ENCODE measurements at regions not wholly inside any gene's neighbourhood (a gene's known extent, or its start where the extent isn't known, plus 50 kb on each side); places are given as distances from the start of the nearest gene placed in this dataset.

DNA sequence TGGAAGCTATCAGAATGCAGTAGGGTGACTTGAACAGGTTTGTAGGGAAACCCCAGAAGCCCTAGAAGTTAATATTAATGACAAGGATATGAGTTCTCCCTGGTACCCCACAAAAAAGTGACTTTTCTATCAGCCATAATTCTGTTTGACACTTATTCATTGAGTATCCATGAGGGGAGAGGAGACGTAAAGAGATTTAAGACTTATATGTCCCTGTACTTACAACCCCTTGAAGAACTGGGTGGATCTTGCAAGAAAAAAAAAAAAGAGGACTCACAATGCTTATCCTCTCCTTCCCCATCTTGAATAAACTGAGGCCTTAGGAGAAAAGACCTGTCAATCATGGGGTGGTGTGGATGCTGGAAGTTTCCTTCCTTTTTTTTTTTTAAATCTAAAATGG, 203.5 kb downstream of the CBLN1 start:
- no peak for TF ChIP-seq RXRA (IDR thresholded peaks at IDR 0.05; ENCODE audit: borderline replicate concordance, low read depth)
- TF ChIP-seq TCF12 (IDR thresholded peaks at IDR 0.05) = no peak
- no peak for TF ChIP-seq RAD21 (IDR thresholded peaks at IDR 0.05; ENCODE audit: low read length)
- TF ChIP-seq, protein P1, sequence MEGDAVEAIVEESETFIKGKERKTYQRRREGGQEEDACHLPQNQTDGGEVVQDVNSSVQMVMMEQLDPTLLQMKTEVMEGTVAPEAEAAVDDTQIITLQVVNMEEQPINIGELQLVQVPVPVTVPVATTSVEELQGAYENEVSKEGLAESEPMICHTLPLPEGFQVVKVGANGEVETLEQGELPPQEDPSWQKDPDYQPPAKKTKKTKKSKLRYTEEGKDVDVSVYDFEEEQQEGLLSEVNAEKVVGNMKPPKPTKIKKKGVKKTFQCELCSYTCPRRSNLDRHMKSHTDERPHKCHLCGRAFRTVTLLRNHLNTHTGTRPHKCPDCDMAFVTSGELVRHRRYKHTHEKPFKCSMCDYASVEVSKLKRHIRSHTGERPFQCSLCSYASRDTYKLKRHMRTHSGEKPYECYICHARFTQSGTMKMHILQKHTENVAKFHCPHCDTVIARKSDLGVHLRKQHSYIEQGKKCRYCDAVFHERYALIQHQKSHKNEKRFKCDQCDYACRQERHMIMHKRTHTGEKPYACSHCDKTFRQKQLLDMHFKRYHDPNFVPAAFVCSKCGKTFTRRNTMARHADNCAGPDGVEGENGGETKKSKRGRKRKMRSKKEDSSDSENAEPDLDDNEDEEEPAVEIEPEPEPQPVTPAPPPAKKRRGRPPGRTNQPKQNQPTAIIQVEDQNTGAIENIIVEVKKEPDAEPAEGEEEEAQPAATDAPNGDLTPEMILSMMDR (IDR thresholded peaks at IDR 0.05) = no peak
- no peak for TF ChIP-seq RFX5 (IDR thresholded peaks at IDR 0.05; ENCODE audit: low read length)
- no peak for TF ChIP-seq GABPA (IDR thresholded peaks at IDR 0.05; ENCODE audit: low read depth)
- no peak for TF ChIP-seq NRF1 (IDR thresholded peaks at IDR 0.05; ENCODE audit: low read depth, low read length)
- TF ChIP-seq, protein P2, sequence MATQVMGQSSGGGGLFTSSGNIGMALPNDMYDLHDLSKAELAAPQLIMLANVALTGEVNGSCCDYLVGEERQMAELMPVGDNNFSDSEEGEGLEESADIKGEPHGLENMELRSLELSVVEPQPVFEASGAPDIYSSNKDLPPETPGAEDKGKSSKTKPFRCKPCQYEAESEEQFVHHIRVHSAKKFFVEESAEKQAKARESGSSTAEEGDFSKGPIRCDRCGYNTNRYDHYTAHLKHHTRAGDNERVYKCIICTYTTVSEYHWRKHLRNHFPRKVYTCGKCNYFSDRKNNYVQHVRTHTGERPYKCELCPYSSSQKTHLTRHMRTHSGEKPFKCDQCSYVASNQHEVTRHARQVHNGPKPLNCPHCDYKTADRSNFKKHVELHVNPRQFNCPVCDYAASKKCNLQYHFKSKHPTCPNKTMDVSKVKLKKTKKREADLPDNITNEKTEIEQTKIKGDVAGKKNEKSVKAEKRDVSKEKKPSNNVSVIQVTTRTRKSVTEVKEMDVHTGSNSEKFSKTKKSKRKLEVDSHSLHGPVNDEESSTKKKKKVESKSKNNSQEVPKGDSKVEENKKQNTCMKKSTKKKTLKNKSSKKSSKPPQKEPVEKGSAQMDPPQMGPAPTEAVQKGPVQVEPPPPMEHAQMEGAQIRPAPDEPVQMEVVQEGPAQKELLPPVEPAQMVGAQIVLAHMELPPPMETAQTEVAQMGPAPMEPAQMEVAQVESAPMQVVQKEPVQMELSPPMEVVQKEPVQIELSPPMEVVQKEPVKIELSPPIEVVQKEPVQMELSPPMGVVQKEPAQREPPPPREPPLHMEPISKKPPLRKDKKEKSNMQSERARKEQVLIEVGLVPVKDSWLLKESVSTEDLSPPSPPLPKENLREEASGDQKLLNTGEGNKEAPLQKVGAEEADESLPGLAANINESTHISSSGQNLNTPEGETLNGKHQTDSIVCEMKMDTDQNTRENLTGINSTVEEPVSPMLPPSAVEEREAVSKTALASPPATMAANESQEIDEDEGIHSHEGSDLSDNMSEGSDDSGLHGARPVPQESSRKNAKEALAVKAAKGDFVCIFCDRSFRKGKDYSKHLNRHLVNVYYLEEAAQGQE (IDR thresholded peaks at IDR 0.05; ENCODE audit: low read depth, low read length) = no peak
- Histone ChIP-seq H3K4me3 (ENCODE audit: low read depth in 2 of 2, low read length in 1 of 2) (no peak overlapping the region), H3K4me2 (no peak overlapping the region), H4K20me1 (ENCODE audit: insufficient read depth) (no peaks in the 10 kb centered on the region), H3K27ac (ENCODE audit: low read depth in 2 of 2, low read length in 1 of 2) (no peak overlapping the region), H3K9me3 (no peaks in the 10 kb centered on the region), H3K9ac (no peak overlapping the region), H3K36me3 (replicated peaks in 1 of 2; ENCODE audit: control insufficient read depth in 1 of 2, insufficient read depth in 2 of 2, low read length in 1 of 2) (no peaks in the 10 kb centered on the region), H3K27me3 (ENCODE audit: insufficient read depth) (no peaks in the 10 kb centered on the region), H3K4me1 (ENCODE audit: control insufficient read depth in 1 of 2, insufficient read depth in 2 of 2, low read depth in 1 of 2, low read length in 1 of 2) (no peaks in the 10 kb centered on the region), H2AFZ (ENCODE audit: low read depth) (no peak overlapping the region), H3F3A (replicated peaks; ENCODE audit: insufficient read depth) (no peaks in the 10 kb centered on the region), H3K9me2 (no peaks in the 10 kb centered on the region), H3K79me2 (ENCODE audit: insufficient read depth) (no peaks in the 10 kb centered on the region)
- POLR2A ChIA-PET = no interaction called here
- 22% methylated on average over 1 of the region's 1 CpG for WGBS (ENCODE audit: low lambda C conversion rate)
- DNase-seq = no peak
- CTCF ChIA-PET = interaction anchor here (1.0 kb wide), 1 partner anchor 18 kb away, joined by 3 read pairs; no protein-coding TSS in a partner anchor

DNA sequence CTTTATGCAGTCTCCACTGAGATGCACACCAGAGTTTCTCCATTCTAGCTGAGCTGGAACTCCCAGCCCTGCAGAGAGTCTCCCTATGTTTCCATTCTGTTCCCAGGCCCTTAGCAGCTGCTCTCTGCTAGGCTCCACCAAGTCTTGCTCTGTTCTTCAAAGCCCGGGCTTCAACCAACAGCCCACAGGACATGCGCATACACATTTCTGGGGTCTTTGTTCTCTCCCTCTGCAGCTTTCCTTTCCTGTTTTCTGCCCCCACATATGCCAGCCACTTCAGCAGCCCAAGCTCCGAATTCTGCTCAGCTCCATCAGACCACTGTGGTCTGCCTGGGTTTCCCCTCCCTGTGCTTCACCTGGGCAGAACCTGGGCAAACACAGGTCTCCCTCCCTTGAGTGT, 205.9 kb downstream of the CBLN1 start:
- CTCF ChIA-PET = no interaction called here
- no peaks in the 10 kb centered on the region for H3K36me3 ChIP-seq (replicated peaks in 1 of 2; ENCODE audit: control insufficient read depth in 1 of 2, insufficient read depth in 2 of 2, low read length in 1 of 2)
- no peaks in the 10 kb centered on the region for H4K20me1 ChIP-seq (ENCODE audit: insufficient read depth)
- H3K9ac ChIP-seq = no peak overlapping the region
- H3K4me1 ChIP-seq (ENCODE audit: control insufficient read depth in 1 of 2, insufficient read depth in 2 of 2, low read depth in 1 of 2, low read length in 1 of 2) = no peaks in the 10 kb centered on the region
- no peak for DNase-seq
- H3K79me2 ChIP-seq (ENCODE audit: insufficient read depth) = no peaks in the 10 kb centered on the region
- no peaks in the 10 kb centered on the region for H3K9me3 ChIP-seq
- no peaks in the 10 kb centered on the region for H3F3A ChIP-seq (replicated peaks; ENCODE audit: insufficient read depth)
- 41% methylated on average over 3 of the region's 3 CpGs for WGBS (ENCODE audit: low lambda C conversion rate)
- H3K27ac ChIP-seq (ENCODE audit: low read depth in 2 of 2, low read length in 1 of 2) = no peak overlapping the region
- no peaks in the 10 kb centered on the region for H3K9me2 ChIP-seq
- no peak overlapping the region for H2AFZ ChIP-seq (ENCODE audit: low read depth)
- TF ChIP-seq RAD21 (IDR thresholded peaks at IDR 0.05; ENCODE audit: low read length) (no peak), RXRA (IDR thresholded peaks at IDR 0.05; ENCODE audit: borderline replicate concordance, low read depth) (no peak), GATA2 (CRISPR knock-in tag; IDR thresholded peaks at IDR 0.05) (no peak), YY1 (IDR thresholded peaks at IDR 0.05; ENCODE audit: low read depth) (no peak)
- TF ChIP-seq, protein P3, sequence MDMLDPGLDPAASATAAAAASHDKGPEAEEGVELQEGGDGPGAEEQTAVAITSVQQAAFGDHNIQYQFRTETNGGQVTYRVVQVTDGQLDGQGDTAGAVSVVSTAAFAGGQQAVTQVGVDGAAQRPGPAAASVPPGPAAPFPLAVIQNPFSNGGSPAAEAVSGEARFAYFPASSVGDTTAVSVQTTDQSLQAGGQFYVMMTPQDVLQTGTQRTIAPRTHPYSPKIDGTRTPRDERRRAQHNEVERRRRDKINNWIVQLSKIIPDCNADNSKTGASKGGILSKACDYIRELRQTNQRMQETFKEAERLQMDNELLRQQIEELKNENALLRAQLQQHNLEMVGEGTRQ (IDR thresholded peaks at IDR 0.05; ENCODE audit: borderline replicate concordance, low read depth, low read length) = no peak
- no peak overlapping the region for H3K4me2 ChIP-seq
- no peak overlapping the region for H3K4me3 ChIP-seq (ENCODE audit: low read depth in 2 of 2, low read length in 1 of 2)
- no peaks in the 10 kb centered on the region for H3K27me3 ChIP-seq (ENCODE audit: insufficient read depth)
- POLR2A ChIA-PET = no interaction called here
